ENCODE measurements at regions not wholly inside any gene's neighbourhood (a gene's known extent, or its start where the extent isn't known, plus 50 kb on each side); places are given as distances from the start of the nearest gene placed in this dataset.
"Not testable (repeated sequence)": the region's sequence is repeated elsewhere in the genome, so short reads cannot be mapped to it uniquely, and the experiment has no call there.

GRCh38 chr1:186691-187131, 264.8 kb downstream of the OR4F29 start:
- not testable (repeated sequence) for H3K23me2 ChIP-seq (ENCODE audit: insufficient read length, low read depth, low read length, poor library complexity, severe bottlenecking); H3K36me3 Mint-ChIP-seq (ENCODE audit: insufficient read depth in 1 of 3, low read depth in 3 of 3); H4K91ac ChIP-seq (ENCODE audit: insufficient read length, low read depth, low read length); H3K9me3 Mint-ChIP-seq; H3K4me1 Mint-ChIP-seq; H3K9ac ChIP-seq (ENCODE audit: extremely low read depth, insufficient read length, low read length); H3K27ac Mint-ChIP-seq; H3K56ac ChIP-seq (ENCODE audit: insufficient read length, low read depth, low read length); H2AFZ ChIP-seq (ENCODE audit: low read length); H3K4me2 ChIP-seq (ENCODE audit: insufficient read depth, insufficient read length, low read length); H4K8ac ChIP-seq (replicated peaks; ENCODE audit: insufficient read length, low read depth, low read length); H2AK5ac ChIP-seq (ENCODE audit: insufficient read length, low read length); H3K4ac ChIP-seq (ENCODE audit: low read depth, low read length); H3K79me2 ChIP-seq (ENCODE audit: insufficient read depth, low read length); H2BK20ac ChIP-seq (ENCODE audit: low read depth, low read length, poor library complexity, severe bottlenecking); H3K27me3 ChIP-seq (ENCODE audit: insufficient read depth, low read length); H3T11ph ChIP-seq (ENCODE audit: low read length); H3K23ac ChIP-seq (ENCODE audit: insufficient read length, low read depth, low read length); H3K18ac ChIP-seq (ENCODE audit: insufficient read length, low read depth, low read length); H3K79me1 ChIP-seq (ENCODE audit: insufficient read depth, low read depth, low read length, poor library complexity, severe bottlenecking); H4K5ac ChIP-seq (ENCODE audit: insufficient read length, low read depth, low read length); H2BK120ac ChIP-seq (ENCODE audit: low read depth, low read length, poor library complexity, severe bottlenecking); H2BK15ac ChIP-seq (ENCODE audit: low read depth, low read length); H2BK12ac ChIP-seq (ENCODE audit: insufficient read length, low read depth, low read length); H3K27ac ChIP-seq (ENCODE audit: insufficient read length, low read depth, low read length); H4K20me1 ChIP-seq (ENCODE audit: control insufficient read depth, insufficient read depth, insufficient read length); H3K9me3 ChIP-seq (ENCODE audit: control insufficient read depth, low read depth, low read length); H3K4me3 Mint-ChIP-seq; H3K4me1 ChIP-seq (ENCODE audit: insufficient read depth, low read length); H3K27me3 Mint-ChIP-seq (ENCODE audit: low read depth); H3K14ac ChIP-seq (ENCODE audit: insufficient read depth, low read length); H2BK5ac ChIP-seq (ENCODE audit: insufficient read length, low read length)
- peak; percentile 20 for DNase-seq
- WGBS (ENCODE audit: extremely low coverage, insufficient read length, low lambda C conversion rate), result no CpG with 5 or more reads among the region's 2 CpGs

GRCh38 chr1:186223-186622, 265.3 kb downstream of the OR4F29 start:
- not testable (repeated sequence) for H3K4me1 ChIP-seq (ENCODE audit: insufficient read depth, low read length); H4K20me1 ChIP-seq (ENCODE audit: control insufficient read depth, insufficient read depth, insufficient read length); H2BK12ac ChIP-seq (ENCODE audit: insufficient read length, low read depth, low read length); H3K23me2 ChIP-seq (ENCODE audit: insufficient read length, low read depth, low read length, poor library complexity, severe bottlenecking); H3K27me3 ChIP-seq (ENCODE audit: insufficient read depth, low read length); H3K23ac ChIP-seq (ENCODE audit: insufficient read length, low read depth, low read length); H3K79me2 ChIP-seq (ENCODE audit: insufficient read depth, low read length); H3K4me1 Mint-ChIP-seq; H3K4me2 ChIP-seq (ENCODE audit: insufficient read depth, insufficient read length, low read length); H3K27me3 Mint-ChIP-seq (ENCODE audit: low read depth); H2BK5ac ChIP-seq (ENCODE audit: insufficient read length, low read length); H2BK120ac ChIP-seq (ENCODE audit: low read depth, low read length, poor library complexity, severe bottlenecking); H3K9ac ChIP-seq (ENCODE audit: extremely low read depth, insufficient read length, low read length); DNase-seq; H2AFZ ChIP-seq (ENCODE audit: low read length); H3K14ac ChIP-seq (ENCODE audit: insufficient read depth, low read length); H3K36me3 Mint-ChIP-seq (ENCODE audit: insufficient read depth in 1 of 3, low read depth in 3 of 3); H4K5ac ChIP-seq (ENCODE audit: insufficient read length, low read depth, low read length); H4K91ac ChIP-seq (ENCODE audit: insufficient read length, low read depth, low read length); H2AK5ac ChIP-seq (ENCODE audit: insufficient read length, low read length); H2BK15ac ChIP-seq (ENCODE audit: low read depth, low read length); H3K9me3 ChIP-seq (ENCODE audit: control insufficient read depth, low read depth, low read length); H3K56ac ChIP-seq (ENCODE audit: insufficient read length, low read depth, low read length); H2BK20ac ChIP-seq (ENCODE audit: low read depth, low read length, poor library complexity, severe bottlenecking); H3K27ac ChIP-seq (ENCODE audit: insufficient read length, low read depth, low read length); H3K4ac ChIP-seq (ENCODE audit: low read depth, low read length); H3K4me3 Mint-ChIP-seq; H3K18ac ChIP-seq (ENCODE audit: insufficient read length, low read depth, low read length); H4K8ac ChIP-seq (replicated peaks; ENCODE audit: insufficient read length, low read depth, low read length); H3K27ac Mint-ChIP-seq; H3K9me3 Mint-ChIP-seq; H3T11ph ChIP-seq (ENCODE audit: low read length); H3K79me1 ChIP-seq (ENCODE audit: insufficient read depth, low read depth, low read length, poor library complexity, severe bottlenecking)
- no CpG with 5 or more reads among the region's 15 CpGs for WGBS (ENCODE audit: extremely low coverage, insufficient read length, low lambda C conversion rate)

Data from H9 (cell line).